Stimulated activated CD4-positive, alpha-beta T cell treated with anti-CD3 and anti-CD28 coated beads, Interleukin-4, amount 100 ng/mL, for 24 hours (primary cell): ENCODE measurements at regions not wholly inside any gene's neighbourhood (a gene's known extent, or its start where the extent isn't known, plus 50 kb on each side); places are given as distances from the start of the nearest gene placed in this dataset.
"Not testable (repeated sequence)": the region's sequence is repeated elsewhere in the genome, so short reads cannot be mapped to it uniquely, and the experiment has no call there.

ENCODE experiments used
- DNase-seq: peaks from one replicate; pipeline ENCODE4 v3.0.0-alpha.2; 2020

DNA sequence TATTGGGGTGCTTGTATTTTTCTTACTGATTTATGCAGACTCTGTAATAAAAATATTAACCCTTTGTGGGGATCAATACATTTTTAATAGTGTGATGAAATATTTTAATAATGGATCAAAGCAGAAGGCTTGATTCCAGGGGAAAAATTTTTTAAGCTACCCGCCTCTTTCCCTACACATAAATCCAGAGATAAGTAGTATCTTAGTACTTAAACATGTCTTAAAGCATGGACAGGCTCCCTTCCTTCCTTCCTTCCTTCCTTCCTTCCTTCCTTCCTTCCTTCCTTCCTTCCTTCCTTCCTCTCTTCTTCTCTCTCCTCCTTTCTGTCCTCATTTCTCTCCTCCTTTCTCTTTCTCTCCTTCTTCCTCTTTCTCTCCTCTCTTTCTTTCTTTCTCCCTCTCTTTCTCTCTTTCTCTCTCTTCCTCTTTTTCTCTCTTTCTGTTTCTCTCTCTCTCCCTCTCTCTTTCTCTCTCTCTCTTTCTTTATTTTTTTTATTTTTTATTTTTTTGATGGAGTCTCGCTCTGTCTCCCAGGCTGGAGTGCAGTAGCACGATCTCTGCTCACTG is 78.0 kb upstream of the SPRY4 start:
- no peak for DNase-seq

DNA sequence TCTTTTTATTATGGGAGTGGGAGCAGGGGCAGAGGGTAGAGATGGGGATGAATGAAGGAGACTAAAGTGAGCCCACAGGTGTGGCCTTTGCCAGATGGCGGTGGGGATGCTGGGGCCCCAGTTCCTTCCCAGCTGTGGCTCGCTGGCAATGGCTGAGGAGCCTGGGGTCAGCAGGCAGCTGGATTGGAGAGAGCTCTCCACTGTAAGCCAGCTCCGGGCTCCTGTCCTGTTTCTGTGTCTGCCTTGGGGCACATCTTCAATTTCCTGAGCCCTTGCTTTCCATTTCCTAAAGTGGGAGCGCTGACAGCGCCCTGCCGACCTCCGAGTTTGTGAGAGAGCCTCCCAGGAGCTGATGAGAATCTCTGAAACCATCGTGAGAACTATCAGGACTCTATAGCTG is 75.6 kb upstream of the SPRY4 start:
- no peak for DNase-seq

DNA sequence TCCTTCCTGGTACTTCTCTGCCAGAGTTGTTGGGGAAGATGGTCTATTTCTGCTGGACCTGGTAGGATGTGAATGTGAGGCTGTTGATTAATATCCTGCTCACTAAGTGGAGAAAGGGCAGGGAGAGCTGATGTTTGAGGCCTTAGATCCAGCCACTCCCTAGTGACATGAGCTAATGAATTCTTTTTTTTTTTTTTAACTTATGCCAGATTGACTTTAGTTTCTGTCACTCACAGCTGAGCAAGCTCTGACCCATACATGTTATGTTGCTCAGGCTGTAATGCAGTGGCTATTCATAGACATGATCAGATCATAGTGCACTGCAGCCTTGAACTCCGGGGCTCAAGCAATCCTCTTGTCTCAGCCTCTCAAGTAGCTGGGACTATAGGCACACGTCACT is 75.1 kb upstream of the SPRY4 start:
- DNase-seq, result no peak

DNA sequence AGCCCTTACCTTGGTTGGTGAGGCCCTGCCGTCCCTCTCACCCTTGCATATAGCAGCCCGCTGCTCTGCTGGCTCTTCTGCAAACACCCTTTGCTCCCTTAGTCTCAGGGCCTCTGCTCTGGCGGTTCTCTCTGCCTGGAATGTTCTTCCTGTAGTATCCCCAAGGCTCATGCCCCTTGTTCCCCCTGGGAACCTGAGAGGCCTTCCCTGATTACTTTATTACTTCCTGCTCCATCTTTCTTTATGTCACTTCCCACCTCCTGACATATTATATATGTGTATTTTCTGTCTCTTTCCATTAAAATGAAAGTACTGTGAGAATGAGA is 73.9 kb upstream of the SPRY4 start:
- DNase-seq, result no peak

DNA sequence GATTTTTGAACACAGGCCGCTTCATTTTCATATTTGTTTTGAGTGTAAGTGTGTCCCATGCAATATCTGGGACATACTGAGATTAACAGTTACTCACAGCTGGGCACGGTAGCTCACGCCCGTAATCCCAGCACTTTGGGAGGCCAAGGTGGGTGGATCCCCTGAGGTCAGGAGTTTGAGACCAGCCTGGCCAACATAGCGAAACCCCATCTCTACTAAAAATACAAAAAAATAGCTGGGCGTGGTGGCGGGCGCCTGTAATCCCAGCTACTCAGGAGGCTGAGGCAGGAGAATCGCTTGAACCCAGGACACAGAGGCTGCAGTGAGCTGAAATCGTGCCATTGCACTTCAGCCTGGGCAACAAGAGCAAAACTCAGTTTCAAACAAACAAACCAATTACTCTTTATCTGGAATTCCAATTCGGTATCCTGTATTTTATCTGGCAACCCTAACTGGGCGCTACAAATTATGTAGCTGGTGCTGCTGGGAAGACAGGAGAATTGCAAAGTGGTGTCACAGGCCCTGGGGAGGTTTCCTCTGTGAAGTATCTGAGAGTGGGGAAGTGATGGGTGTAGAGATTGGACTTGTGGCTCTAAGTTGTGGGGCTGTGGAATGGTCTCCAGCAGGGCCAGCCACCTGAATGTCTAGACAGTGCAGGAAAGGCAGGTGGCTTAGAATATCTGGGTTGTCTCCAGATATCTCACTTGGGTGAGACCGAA is 73.3 kb upstream of the SPRY4 start:
- not testable (repeated sequence) for DNase-seq

DNA sequence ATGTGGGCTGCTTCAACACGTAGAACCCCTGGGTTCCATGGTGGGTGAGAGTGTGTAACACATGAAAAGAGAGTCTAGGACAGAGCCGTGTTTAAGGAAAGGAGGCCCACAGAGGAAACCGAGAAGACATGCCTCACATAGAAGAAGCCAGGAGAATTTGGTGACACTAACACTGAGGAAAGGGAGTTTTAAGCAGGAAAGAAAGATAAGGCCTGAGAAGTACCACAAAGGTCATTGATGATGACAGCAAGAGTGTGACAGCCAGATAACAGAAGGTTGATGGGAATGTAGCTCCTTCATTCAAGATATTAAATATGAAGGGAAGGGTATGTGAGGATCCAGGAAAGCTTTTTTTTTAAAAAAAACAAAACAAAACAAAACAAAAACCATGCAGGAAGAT is 72.4 kb upstream of the SPRY4 start:
- DNase-seq, result no peak

DNA sequence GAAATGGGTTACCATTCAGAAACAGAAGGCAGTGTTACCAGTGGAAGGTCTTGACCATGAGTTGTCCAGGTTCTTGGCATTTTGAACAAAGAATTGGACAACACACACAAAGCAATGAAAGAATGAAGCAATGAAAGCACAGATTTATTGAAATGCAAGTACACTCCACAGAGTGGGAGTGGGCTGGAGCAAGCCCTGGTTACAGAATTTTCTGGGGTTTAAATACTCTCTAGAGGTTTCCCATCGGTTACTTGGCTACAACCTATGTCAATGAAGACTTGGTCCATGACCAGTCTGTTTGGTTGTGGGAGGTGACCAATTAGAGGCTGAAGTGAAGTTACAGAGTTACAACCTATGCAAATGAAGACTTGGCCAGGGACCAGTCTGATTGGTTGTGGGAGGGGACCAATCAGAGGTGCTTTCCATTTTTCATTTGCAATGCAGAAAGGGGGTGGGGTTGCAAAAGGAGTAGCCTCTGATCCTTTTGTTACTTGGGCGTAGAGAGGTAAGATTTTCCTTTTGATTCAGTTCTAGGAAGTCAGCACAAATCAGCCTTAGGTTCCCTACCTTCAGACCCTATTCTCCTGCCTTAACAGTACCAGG is 71.7 kb upstream of the SPRY4 start:
- no peak for DNase-seq

DNA sequence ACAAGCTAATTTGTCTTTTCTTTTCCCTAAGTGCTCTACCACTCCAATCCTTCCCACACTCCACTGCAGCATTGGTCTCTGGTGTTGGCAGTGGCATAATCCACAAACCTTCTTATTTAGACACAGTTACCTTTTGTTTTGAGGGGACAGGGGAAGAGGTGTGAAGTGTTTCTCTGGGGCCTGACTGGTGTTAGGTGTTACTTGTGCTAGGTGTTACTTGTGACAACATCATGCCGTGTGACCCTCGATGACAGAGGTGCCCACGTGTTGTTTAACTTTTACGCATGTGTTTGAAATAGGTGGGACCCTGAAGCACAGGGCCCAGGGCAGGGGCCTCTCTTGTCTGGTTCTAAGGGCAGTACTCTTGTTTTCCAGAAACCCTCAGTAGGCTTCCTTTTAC is 70.5 kb upstream of the SPRY4 start:
- DNase-seq, result no peak

DNA sequence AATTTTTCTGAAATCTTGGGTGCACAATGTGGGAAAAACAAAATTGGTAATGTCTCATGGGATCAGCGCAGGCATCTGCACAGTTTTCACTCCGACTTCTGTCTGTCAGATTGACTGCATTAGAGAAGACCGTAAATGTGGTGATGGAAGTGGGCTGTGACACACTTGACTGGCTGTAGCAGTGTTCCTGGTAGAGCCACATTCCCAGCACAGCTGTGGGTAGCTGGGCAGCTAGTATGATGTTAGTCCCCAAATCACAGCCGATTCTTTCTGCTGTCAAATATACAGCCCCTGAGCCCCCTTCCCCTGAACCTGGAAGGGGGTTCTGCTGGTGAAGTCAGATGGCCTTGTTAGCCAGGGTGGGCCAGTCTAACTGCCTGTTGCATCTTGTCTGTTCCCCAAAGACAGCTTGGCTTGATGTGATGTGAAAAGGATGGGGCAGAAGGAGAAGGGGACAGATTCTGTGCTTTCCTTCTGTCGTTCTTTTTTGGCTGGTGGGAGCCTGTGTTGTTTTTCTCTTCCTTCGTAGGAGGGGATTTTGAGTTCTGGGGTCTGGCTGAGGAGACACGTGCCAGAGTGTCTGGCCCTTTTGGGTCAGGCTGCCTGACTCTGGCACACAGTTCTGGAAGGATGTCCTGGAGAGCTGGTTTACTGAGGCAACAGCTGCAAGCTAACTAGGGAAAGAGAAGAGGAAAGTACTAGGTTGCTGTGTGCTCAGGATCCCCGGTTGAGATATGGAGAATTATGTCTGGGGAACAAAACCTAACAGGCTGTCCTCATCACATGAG is 66.4 kb upstream of the SPRY4 start:
- no peak for DNase-seq

DNA sequence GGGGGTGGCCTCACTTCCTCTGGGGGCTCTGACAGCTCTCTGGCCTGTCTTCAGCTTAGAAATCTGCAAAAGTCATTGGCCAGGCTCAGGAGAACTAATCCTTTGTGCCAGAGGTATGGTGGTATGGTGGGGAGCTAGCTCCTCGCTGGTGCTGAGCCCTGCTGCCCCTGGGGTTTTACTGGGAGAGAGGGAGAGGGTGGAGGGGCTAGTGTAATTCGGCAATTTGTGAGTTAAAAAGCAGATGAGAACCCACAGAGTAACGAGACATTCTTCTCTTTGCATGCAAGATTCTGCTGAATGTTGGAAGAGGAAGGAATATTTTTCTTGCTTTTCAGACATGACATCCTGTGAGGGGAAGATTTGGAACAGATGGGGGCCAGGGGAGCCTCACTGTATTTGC is 65.5 kb upstream of the SPRY4 start:
- no peak for DNase-seq

DNA sequence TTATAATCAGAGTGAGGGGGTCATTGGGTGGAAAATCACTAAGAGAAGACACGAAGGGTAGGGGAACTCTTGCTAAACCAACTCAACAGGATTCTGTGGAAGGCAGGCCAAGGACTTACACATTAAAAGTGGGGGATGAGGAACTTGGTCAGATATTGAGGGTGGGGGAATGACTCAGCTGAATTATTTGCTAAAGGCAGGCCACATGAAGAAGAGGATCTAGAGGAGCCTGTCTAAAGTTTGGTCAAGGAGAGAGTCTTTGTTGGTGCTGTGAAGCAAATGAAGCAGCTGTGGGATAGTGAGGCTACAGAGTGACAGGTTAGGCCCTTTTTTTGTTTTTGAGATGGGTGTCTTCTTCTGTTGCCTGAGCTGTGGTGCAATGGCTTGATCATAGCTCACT is 63.9 kb upstream of the SPRY4 start:
- DNase-seq, result no peak

DNA sequence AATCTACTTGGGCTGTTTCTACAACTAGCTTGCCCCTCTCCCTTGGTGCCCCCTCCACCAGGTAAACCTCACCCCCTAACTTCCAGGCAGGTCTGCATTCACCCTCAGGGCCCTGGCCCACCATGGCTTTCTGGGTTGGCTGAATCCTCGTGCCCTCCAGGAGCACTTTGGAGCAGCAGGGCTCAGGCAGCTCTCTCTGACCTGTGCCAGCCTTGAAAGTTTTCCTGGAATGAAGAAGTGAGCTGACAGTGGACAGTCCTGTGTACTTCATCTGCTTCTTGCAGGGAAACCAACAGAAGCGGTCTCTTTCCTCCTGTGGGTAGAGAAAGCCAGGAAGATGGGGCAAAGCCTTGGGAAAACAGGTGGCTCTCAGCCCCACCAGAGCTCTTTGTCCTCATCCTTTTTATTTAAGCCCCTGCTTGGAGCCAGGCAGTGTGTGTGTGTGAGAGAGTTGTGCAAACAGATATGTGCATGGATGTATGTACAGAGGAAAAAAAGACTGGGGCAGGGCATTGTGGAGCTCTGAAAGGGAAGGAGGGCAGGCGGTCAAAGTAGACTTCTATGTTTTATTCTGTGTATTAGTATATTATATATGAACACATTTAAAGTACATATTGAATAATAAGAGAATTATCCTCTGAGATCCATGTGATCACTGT is 62.3 kb upstream of the SPRY4 start:
- no peak for DNase-seq

DNA sequence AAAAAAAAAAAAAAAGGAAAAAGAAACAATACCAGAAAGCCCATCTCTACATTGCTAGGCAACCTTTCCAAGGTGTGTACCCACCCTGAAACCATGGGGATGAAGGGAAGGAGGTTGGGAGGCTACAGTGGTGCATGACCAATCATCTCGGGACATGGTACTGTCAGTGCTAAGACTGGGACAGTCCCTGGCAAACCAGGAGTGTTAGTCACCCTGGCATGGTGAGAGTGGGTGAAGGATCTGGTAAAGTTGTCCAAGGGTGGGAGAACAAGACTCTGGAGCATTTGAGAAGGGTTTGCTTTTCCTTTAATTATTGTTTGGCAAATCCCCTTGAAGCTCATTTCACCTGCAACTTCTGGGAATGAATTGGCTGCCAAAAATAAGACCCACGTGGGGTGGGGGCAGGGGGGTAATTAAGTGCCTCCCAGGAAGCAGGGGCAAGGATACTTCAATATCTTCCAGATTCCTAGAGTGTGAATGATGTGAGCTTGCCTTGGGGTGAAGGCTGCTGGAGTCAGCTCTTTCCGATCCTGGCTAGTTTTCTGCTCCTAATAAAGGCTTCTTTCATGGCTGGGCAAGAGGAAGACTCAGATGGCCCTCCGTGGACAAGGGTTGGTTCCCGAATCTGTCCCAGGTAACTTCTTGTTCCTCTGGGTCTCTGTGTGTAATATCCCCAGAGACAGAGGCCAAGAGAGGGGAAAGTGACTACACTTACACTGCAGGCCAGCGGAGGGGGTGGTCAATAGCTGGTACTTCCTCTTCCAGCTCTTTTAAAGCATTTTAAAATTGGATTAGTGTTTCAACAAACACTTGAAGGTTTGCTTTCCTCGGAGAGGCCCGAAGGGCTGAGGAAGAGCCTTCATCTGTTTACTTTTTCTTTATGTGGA is 61.6 kb upstream of the SPRY4 start:
- DNase-seq, result no peak

DNA sequence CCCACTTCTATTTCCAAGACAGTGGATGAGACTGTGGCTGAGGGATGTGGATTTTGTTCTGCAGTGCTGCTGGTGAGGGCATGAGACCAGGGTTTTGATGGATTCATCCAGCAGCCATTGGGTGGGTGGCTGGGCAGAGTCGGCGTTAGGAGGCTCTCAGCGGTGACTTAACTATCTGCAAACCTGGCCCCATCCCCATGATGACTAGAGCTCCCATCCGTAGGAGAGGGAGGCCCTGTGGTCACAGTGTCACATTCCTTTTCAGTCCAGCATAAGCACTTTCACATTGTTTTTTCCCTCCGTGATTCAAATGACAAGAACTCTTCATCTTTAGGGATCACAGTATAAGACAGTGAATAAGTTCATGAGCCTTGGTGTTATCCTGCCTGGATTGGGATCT is 60.4 kb upstream of the SPRY4 start:
- DNase-seq, result no peak

DNA sequence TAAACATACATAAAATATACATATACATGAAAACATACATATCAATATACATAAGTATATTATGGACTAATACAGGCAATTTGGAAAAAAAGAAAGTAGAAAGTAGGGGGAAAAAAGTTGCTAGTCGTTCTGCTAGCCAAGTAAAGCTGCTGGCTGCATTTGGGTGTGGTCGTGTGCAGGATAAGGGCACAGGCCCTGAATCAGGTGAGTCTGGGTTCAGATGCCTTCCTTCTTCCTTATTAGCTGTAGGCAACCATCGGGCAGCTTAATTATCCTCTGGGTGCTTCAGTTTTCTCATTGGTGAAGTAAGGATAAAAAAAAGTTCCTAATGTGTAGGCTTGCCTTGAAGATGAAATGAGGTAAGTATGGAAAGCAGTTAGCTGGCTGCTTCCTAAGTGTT is 59.2 kb upstream of the SPRY4 start:
- no peak for DNase-seq

DNA sequence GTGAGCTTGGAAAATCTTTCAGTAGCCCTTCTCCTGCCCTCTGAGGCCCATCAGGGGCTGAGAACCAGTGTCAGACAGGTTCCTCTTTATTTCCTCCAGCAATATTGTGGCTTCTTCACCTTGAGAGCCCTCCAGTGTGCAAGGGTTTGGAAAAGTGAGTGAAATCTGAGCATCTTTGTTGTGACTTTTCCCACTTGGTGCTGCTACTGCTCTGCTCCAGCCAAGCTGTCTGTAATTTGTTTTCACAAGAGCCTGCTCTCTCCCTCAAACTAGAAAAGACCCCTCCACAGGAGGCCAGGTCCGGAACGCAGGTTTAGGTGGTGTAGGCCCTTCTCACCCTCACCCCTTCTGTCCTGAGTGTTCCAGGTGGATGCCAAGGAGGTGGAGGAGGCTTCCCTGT is 57.4 kb upstream of the SPRY4 start:
- no peak for DNase-seq

DNA sequence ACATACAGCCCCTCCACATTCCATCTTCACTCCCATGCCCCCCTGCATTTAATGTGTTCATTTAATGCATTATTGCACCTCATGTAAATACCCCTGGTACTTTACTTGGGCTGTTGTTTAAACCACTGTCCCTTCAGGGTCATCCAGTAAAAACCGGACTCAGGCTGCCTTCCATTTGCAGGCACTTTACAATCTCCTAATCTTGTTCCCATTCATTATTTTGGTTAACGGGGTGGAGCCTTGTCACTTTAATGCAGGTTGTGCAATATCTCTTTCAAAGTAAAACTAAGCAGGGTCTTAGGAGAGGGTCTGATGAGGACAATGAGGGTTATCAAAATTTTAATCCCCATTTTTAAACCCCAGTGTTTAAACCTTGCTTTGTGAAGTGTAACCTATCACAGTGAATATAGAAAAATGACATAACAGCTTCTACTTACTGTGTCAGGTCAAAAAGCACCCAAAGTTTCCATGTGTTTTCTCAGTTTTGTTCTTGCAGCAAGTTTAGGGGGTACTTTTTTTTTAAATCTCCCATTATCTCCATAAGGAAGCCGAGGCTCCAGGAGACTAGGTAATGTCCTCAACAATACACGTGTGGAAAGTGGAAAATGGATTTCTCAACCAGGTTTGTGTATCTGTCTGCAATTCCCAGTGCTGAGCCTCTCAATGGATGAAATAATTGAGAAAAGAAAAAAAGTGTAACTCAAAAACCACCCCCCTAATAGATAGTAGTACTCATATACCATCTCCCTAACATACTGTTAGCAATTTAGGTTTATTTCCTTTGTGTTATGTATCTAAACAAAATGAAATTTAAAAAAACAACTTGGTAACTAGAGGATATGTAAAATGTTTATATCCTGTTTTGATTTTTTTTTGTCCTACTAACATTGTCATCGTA is 54.2 kb upstream of the SPRY4 start:
- no peak for DNase-seq

DNA sequence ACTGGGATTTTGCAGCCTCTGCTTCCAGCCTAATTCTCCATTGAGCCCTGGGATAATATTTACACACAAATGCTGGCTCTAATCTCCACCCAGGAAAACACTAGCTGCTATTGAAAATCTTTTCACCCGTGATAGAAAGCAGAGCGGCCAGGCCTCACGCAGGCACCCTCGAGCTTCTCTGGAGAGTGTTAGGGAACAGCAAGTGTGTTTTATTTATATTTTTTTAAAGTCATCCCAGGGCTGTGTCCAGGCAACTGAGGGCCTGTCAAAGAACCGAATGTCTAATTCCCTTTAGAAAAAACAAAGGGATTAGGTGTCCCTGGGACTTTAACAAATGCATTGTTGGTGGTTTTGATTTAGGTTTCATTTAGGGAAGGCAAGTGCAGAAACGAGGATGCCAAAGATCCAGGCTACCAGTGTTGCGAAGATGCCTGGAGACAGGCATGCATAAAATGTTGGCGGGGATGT is 51.2 kb upstream of the SPRY4 start:
- DNase-seq, result no peak
